ENCODE measurements at regions not wholly inside any gene's neighbourhood (a gene's known extent, or its start where the extent isn't known, plus 50 kb on each side); places are given as distances from the start of the nearest gene placed in this dataset.

- no peak for TF ChIP-seq EZH2 (IDR thresholded peaks at IDR 0.05; ENCODE audit: borderline replicate concordance, low read depth, low read length, poor library complexity, severe bottlenecking)
- no peaks in the 10 kb centered on the region for H3K36me3 ChIP-seq (ENCODE audit: insufficient read depth, low read length, poor library complexity, severe bottlenecking)
- no peaks in the 10 kb centered on the region for H3K27me3 ChIP-seq (replicated peaks; ENCODE audit: insufficient read depth, low read depth, low read length, poor library complexity)
- no TSS peak for BruUV-seq (replicated peaks)
- H3K27ac ChIP-seq (ENCODE audit: low read depth, low read length, poor library complexity, severe bottlenecking), result no peak overlapping the region
- H3K9me3 ChIP-seq (ENCODE audit: low read depth, low read length, poor library complexity, severe bottlenecking), result no peaks in the 10 kb centered on the region
- CTCF ChIA-PET, result no interaction called here
- DNase-seq (ENCODE audit: low spot score), result no peak
- H3K4me1 ChIP-seq (ENCODE audit: insufficient read depth, low read length, poor library complexity, severe bottlenecking), result no peaks in the 10 kb centered on the region
- intact Hi-C loops (cut with micrococcal nuclease; ENCODE audit: unreplicated experiment), result no loop called here
- POLR2A ChIA-PET (ENCODE audit: low non-redundant PET), result no interaction called here
- no peak overlapping the region for H3K4me3 ChIP-seq (ENCODE audit: low read depth, low read length, poor library complexity, severe bottlenecking)
Measured at GRCh38 chr2:103423100-103423499, 661.3 kb downstream of the TMEM182 start.

- TF ChIP-seq, protein P1, sequence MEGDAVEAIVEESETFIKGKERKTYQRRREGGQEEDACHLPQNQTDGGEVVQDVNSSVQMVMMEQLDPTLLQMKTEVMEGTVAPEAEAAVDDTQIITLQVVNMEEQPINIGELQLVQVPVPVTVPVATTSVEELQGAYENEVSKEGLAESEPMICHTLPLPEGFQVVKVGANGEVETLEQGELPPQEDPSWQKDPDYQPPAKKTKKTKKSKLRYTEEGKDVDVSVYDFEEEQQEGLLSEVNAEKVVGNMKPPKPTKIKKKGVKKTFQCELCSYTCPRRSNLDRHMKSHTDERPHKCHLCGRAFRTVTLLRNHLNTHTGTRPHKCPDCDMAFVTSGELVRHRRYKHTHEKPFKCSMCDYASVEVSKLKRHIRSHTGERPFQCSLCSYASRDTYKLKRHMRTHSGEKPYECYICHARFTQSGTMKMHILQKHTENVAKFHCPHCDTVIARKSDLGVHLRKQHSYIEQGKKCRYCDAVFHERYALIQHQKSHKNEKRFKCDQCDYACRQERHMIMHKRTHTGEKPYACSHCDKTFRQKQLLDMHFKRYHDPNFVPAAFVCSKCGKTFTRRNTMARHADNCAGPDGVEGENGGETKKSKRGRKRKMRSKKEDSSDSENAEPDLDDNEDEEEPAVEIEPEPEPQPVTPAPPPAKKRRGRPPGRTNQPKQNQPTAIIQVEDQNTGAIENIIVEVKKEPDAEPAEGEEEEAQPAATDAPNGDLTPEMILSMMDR (conservative IDR thresholded peaks at IDR 0.05; ENCODE audit: low read depth, low read length), result no peak
- no peak for TF ChIP-seq EZH2 (IDR thresholded peaks at IDR 0.05; ENCODE audit: borderline replicate concordance, low read depth, low read length, poor library complexity, severe bottlenecking)
- no TSS peak for BruUV-seq (replicated peaks)
- intact Hi-C loops (cut with micrococcal nuclease; ENCODE audit: unreplicated experiment), result no loop called here
- ChIA-PET POLR2A (ENCODE audit: low non-redundant PET) (interaction anchor here (0.6 kb wide), 1 partner anchor 1429 kb away, joined by 4 read pairs; no protein-coding TSS in a partner anchor), CTCF (no interaction called here)
- Histone ChIP-seq H3K27me3 (replicated peaks; ENCODE audit: insufficient read depth, low read depth, low read length, poor library complexity) (no peaks in the 10 kb centered on the region), H3K4me3 (ENCODE audit: low read depth, low read length, poor library complexity, severe bottlenecking) (no peak overlapping the region), H3K36me3 (ENCODE audit: insufficient read depth, low read length, poor library complexity, severe bottlenecking) (no peaks in the 10 kb centered on the region), H3K9me3 (ENCODE audit: low read depth, low read length, poor library complexity, severe bottlenecking) (peaks cover 2% of the 10 kb centered on the region), H3K4me1 (ENCODE audit: insufficient read depth, low read length, poor library complexity, severe bottlenecking) (no peaks in the 10 kb centered on the region), H3K27ac (ENCODE audit: low read depth, low read length, poor library complexity, severe bottlenecking) (no peak overlapping the region)
- no peak for DNase-seq (ENCODE audit: low spot score)
Measured at GRCh38 chr2:103427567-103427966, 665.7 kb downstream of the TMEM182 start.

GRCh38 chr2:103430191-103430590 lies 668.4 kb downstream of the TMEM182 start:
- no TSS peak for BruUV-seq (replicated peaks)
- TF ChIP-seq EZH2 (IDR thresholded peaks at IDR 0.05; ENCODE audit: borderline replicate concordance, low read depth, low read length, poor library complexity, severe bottlenecking), result no peak
- TF ChIP-seq, protein P1 (conservative IDR thresholded peaks at IDR 0.05; ENCODE audit: low read depth, low read length), result no peak
- Histone ChIP-seq H3K4me1 (ENCODE audit: insufficient read depth, low read length, poor library complexity, severe bottlenecking) (no peaks in the 10 kb centered on the region), H3K4me3 (ENCODE audit: low read depth, low read length, poor library complexity, severe bottlenecking) (no peak overlapping the region), H3K36me3 (ENCODE audit: insufficient read depth, low read length, poor library complexity, severe bottlenecking) (no peaks in the 10 kb centered on the region), H3K9me3 (ENCODE audit: low read depth, low read length, poor library complexity, severe bottlenecking) (peaks cover 2% of the 10 kb centered on the region), H3K27ac (ENCODE audit: low read depth, low read length, poor library complexity, severe bottlenecking) (no peak overlapping the region), H3K27me3 (replicated peaks; ENCODE audit: insufficient read depth, low read depth, low read length, poor library complexity) (no peaks in the 10 kb centered on the region)
- DNase-seq (ENCODE audit: low spot score), result no peak
- ChIA-PET CTCF (no interaction called here), POLR2A (ENCODE audit: low non-redundant PET) (no interaction called here)
- intact Hi-C loops (cut with micrococcal nuclease; ENCODE audit: unreplicated experiment), result no loop called here

- BruUV-seq (replicated peaks), result no TSS peak
- CTCF ChIA-PET, result no interaction called here
- no peak for DNase-seq (ENCODE audit: low spot score)
Measured at GRCh38 chr2:103435010-103435409, 673.2 kb downstream of the TMEM182 start.

More at GRCh38 chr2:103435010-103435409, 673.2 kb downstream of the TMEM182 start:
- POLR2A ChIA-PET (ENCODE audit: low non-redundant PET), result no interaction called here
- no peaks in the 10 kb centered on the region for H3K36me3 ChIP-seq (ENCODE audit: insufficient read depth, low read length, poor library complexity, severe bottlenecking)
- no peaks in the 10 kb centered on the region for H3K27me3 ChIP-seq (replicated peaks; ENCODE audit: insufficient read depth, low read depth, low read length, poor library complexity)
- peaks cover 2% of the 10 kb centered on the region for H3K9me3 ChIP-seq (ENCODE audit: low read depth, low read length, poor library complexity, severe bottlenecking)
- no peak for TF ChIP-seq EZH2 (IDR thresholded peaks at IDR 0.05; ENCODE audit: borderline replicate concordance, low read depth, low read length, poor library complexity, severe bottlenecking)
- TF ChIP-seq, protein P1 (conservative IDR thresholded peaks at IDR 0.05; ENCODE audit: low read depth, low read length), result no peak
- no peaks in the 10 kb centered on the region for H3K4me1 ChIP-seq (ENCODE audit: insufficient read depth, low read length, poor library complexity, severe bottlenecking)
- intact Hi-C loops (cut with micrococcal nuclease; ENCODE audit: unreplicated experiment), result no loop called here
- H3K4me3 ChIP-seq (ENCODE audit: low read depth, low read length, poor library complexity, severe bottlenecking), result no peak overlapping the region
- H3K27ac ChIP-seq (ENCODE audit: low read depth, low read length, poor library complexity, severe bottlenecking), result no peak overlapping the region
